ENCODE measurements at regions not wholly inside any gene's neighbourhood (a gene's known extent, or its start where the extent isn't known, plus 50 kb on each side); places are given as distances from the start of the nearest gene placed in this dataset.

DNA sequence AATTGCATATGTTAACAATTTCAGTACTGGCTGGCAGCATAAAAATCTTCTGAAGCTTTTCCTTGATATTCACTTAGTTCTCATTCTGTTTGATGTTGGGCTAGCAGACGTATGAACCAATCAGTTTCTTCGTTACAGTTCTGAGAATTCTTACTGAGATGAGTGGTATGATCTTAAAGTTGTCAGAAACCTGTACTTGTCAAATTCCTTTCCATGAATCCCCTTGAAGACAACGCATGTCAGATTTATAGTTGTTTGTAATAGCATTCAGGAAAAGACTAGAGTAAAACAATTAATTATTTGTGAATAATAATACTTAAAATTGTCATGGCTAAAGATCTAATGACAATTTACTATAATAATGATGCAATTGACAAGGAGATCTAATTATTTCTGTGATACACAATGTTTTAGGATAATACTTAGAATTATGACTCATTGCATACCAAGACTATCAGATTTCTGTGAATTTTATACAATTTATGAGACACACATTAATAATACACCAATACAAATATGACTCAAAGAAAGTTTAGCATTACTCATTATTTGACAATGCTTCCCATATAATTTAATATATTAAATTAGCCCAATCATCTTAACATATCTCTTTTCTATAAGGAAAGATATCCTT lies 447.2 kb downstream of the RFC3 start:
- Histone ChIP-seq H3K36me3 (ENCODE audit: insufficient read depth, low read length) (no peaks in the 10 kb centered on the region), H4K20me1 (ENCODE audit: insufficient read depth, low read length, poor library complexity, severe bottlenecking) (no peaks in the 10 kb centered on the region), H3K4me3 (ENCODE audit: low read length, poor library complexity, severe bottlenecking) (no peak overlapping the region), H3K4me1 (ENCODE audit: insufficient read depth, low read length, poor library complexity, severe bottlenecking) (no peaks in the 10 kb centered on the region), H3K79me2 (ENCODE audit: insufficient read depth, low read length) (no peaks in the 10 kb centered on the region), H3K27me3 (ENCODE audit: insufficient read depth, low read length, poor library complexity, severe bottlenecking) (no peaks in the 10 kb centered on the region), H3K9me2 (replicated peaks; ENCODE audit: low read depth, low read length) (no peaks in the 10 kb centered on the region), H3K4me2 (ENCODE audit: low read depth, low read length, poor library complexity, severe bottlenecking) (no peak overlapping the region), H3F3A (ENCODE audit: low read depth) (no peaks in the 10 kb centered on the region), H3K9me3 (ENCODE audit: insufficient read depth, low read depth, low read length) (no peaks in the 10 kb centered on the region; the same call in 1 of the 2 replicates), H3K9ac (ENCODE audit: low read depth, low read length, poor library complexity, severe bottlenecking) (no peak overlapping the region), H2AFZ (ENCODE audit: low read length) (no peak overlapping the region)
- no peak for TF ChIP-seq EZH2phosphoT487 (IDR thresholded peaks at IDR 0.05; ENCODE audit: borderline replicate concordance)
- TF ChIP-seq, protein P1, sequence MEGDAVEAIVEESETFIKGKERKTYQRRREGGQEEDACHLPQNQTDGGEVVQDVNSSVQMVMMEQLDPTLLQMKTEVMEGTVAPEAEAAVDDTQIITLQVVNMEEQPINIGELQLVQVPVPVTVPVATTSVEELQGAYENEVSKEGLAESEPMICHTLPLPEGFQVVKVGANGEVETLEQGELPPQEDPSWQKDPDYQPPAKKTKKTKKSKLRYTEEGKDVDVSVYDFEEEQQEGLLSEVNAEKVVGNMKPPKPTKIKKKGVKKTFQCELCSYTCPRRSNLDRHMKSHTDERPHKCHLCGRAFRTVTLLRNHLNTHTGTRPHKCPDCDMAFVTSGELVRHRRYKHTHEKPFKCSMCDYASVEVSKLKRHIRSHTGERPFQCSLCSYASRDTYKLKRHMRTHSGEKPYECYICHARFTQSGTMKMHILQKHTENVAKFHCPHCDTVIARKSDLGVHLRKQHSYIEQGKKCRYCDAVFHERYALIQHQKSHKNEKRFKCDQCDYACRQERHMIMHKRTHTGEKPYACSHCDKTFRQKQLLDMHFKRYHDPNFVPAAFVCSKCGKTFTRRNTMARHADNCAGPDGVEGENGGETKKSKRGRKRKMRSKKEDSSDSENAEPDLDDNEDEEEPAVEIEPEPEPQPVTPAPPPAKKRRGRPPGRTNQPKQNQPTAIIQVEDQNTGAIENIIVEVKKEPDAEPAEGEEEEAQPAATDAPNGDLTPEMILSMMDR (conservative IDR thresholded peaks at IDR 0.05; ENCODE audit: low read length): no peak

DNA sequence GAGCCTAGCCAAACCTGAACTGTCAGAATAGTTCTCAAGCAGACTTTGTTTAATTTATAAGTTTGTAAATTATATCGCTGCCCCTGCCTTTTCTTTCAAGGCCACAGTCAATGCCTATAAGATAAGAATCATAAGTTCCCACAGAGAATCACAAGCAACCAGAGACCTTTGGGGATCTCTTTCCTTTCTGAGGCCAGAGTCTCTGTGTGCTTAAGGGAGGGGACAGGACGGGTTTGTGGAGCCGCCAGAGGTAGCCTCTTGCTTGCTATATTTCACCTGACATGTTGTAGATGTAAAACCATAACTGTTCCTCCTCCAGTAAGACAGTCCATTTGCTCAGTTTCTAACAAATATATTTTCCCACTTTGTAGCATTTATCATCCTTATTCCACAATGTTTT lies 458.8 kb downstream of the RFC3 start:
- no peaks in the 10 kb centered on the region for H3K79me2 ChIP-seq (ENCODE audit: insufficient read depth, low read length)
- H3K4me3 ChIP-seq (ENCODE audit: low read length, poor library complexity, severe bottlenecking): no peak overlapping the region
- H2AFZ ChIP-seq (ENCODE audit: low read length): no peak overlapping the region
- no peaks in the 10 kb centered on the region for H3K9me3 ChIP-seq (ENCODE audit: insufficient read depth, low read depth, low read length)
- no peaks in the 10 kb centered on the region for H3F3A ChIP-seq (ENCODE audit: low read depth)
- H3K4me1 ChIP-seq (ENCODE audit: insufficient read depth, low read length, poor library complexity, severe bottlenecking): no peaks in the 10 kb centered on the region
- H3K9me2 ChIP-seq (replicated peaks; ENCODE audit: low read depth, low read length): no peaks in the 10 kb centered on the region
- no peak overlapping the region for H3K9ac ChIP-seq (ENCODE audit: low read depth, low read length, poor library complexity, severe bottlenecking)
- no peak overlapping the region for H3K4me2 ChIP-seq (ENCODE audit: low read depth, low read length, poor library complexity, severe bottlenecking)
- H3K27me3 ChIP-seq (ENCODE audit: insufficient read depth, low read length, poor library complexity, severe bottlenecking): no peaks in the 10 kb centered on the region
- H4K20me1 ChIP-seq (ENCODE audit: insufficient read depth, low read length, poor library complexity, severe bottlenecking): no peaks in the 10 kb centered on the region
- no peak for TF ChIP-seq EZH2phosphoT487 (IDR thresholded peaks at IDR 0.05; ENCODE audit: borderline replicate concordance)
- TF ChIP-seq, protein P1 (conservative IDR thresholded peaks at IDR 0.05; ENCODE audit: low read length): no peak
- H3K36me3 ChIP-seq (ENCODE audit: insufficient read depth, low read length): no peaks in the 10 kb centered on the region

DNA sequence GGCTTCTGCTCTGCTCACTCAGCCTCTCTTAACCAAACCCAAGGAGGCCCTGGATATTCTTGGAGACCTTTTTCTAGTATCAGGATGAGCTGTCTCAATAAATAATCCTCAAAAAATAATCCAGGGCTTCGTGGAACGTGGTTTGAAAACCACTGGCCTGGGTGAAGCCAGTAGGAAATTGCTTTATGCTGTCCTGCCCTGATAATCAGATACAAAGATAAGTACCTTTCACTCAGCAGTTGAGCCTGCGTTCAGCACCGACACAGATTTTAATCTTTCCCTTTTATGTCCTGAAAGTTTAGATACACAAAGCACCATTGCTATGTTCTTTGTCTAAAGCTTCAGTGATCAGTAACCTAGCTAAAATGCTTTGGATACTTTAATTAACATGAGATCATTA lies 460.0 kb downstream of the RFC3 start:
- H3K27me3 ChIP-seq (ENCODE audit: insufficient read depth, low read length, poor library complexity, severe bottlenecking): no peaks in the 10 kb centered on the region
- TF ChIP-seq, protein P1 (conservative IDR thresholded peaks at IDR 0.05; ENCODE audit: low read length): no peak
- TF ChIP-seq EZH2phosphoT487 (IDR thresholded peaks at IDR 0.05; ENCODE audit: borderline replicate concordance): no peak

More for the DNA sequence above, 460.0 kb downstream of the RFC3 start:
- H3K9me2 ChIP-seq (replicated peaks; ENCODE audit: low read depth, low read length): no peaks in the 10 kb centered on the region
- H3K79me2 ChIP-seq (ENCODE audit: insufficient read depth, low read length): no peaks in the 10 kb centered on the region
- no peak overlapping the region for H3K4me3 ChIP-seq (ENCODE audit: low read length, poor library complexity, severe bottlenecking)
- H3K36me3 ChIP-seq (ENCODE audit: insufficient read depth, low read length): no peaks in the 10 kb centered on the region
- no peak overlapping the region for H3K4me2 ChIP-seq (ENCODE audit: low read depth, low read length, poor library complexity, severe bottlenecking)
- H2AFZ ChIP-seq (ENCODE audit: low read length): no peak overlapping the region
- H3K4me1 ChIP-seq (ENCODE audit: insufficient read depth, low read length, poor library complexity, severe bottlenecking): no peaks in the 10 kb centered on the region
- H3K9ac ChIP-seq (ENCODE audit: low read depth, low read length, poor library complexity, severe bottlenecking): no peak overlapping the region
- H3F3A ChIP-seq (ENCODE audit: low read depth): no peaks in the 10 kb centered on the region
- no peaks in the 10 kb centered on the region for H3K9me3 ChIP-seq (ENCODE audit: insufficient read depth, low read depth, low read length)
- H4K20me1 ChIP-seq (ENCODE audit: insufficient read depth, low read length, poor library complexity, severe bottlenecking): no peaks in the 10 kb centered on the region
